Cardiac septum (tissue), 1 donor: ENCODE measurements at regions not wholly inside any gene's neighbourhood (a gene's known extent, or its start where the extent isn't known, plus 50 kb on each side); places are given as distances from the start of the nearest gene placed in this dataset.

Source experiments
- DNase-seq: peaks from one replicate; pipeline ENCODE4 v3.0.0-alpha.2; 2020; ENCODE audit warnings: low spot score
- intact Hi-C: fragments of 100-400 bp; cut with DNase I; formaldehyde crosslinking; loops from one replicate; pipeline ENCODE4 v1.14.0; 2022
- donor health status: DM: no; HTN: no; CAD: no.

- no peak for DNase-seq
- intact Hi-C loops = no loop called here
These were observed 67.9 kb upstream of the ROBO1 start for GRCh38 chr3:79835701-79836100.

- intact Hi-C loops = no loop called here
- no peak for DNase-seq
These were observed 56.4 kb upstream of the ROBO1 start for GRCh38 chr3:79824166-79824565.

GRCh38 chr3:79822076-79822475 is 54.3 kb upstream of the ROBO1 start:
- no peak for DNase-seq
- intact Hi-C loops = no loop called here

- intact Hi-C loops = no loop called here
- no peak for DNase-seq
These were observed 52.3 kb upstream of the ROBO1 start for GRCh38 chr3:79820089-79820488.

- DNase-seq = no peak
- intact Hi-C loops = no loop called here
These were observed 50.2 kb upstream of the ROBO1 start for GRCh38 chr3:79818015-79818414.
